Left ventricle myocardium inferior (tissue), 1 donor: ENCODE measurements at regions not wholly inside any gene's neighbourhood (a gene's known extent, or its start where the extent isn't known, plus 50 kb on each side); places are given as distances from the start of the nearest gene placed in this dataset.
"Not testable (repeated sequence)": the region's sequence is repeated elsewhere in the genome, so short reads cannot be mapped to it uniquely, and the experiment has no call there.

ENCODE experiments used
- DNase-seq: peaks from one replicate; pipeline ENCODE4 v3.0.0-alpha.2; 2020
- H3K27ac ChIP-seq: fragments of 200-600 bp; replicated peaks from 2 replicates; pipeline ENCODE4 v1.8.0; 2021
- H3K27me3 ChIP-seq: fragments of 200-600 bp; 2 replicates; pipeline ENCODE4 v1.8.0; 2021; ENCODE audit warnings: low read depth
- H3K36me3 ChIP-seq: fragments of 200-600 bp; 2 replicates; pipeline ENCODE4 v1.8.0; 2021
- H3K4me1 ChIP-seq: fragments of 200-600 bp; 2 replicates; pipeline ENCODE4 v1.8.0; 2021
- H3K4me3 ChIP-seq: fragments of 200-600 bp; 2 replicates; pipeline ENCODE4 v1.8.0; 2021; ENCODE audit warnings: mild to moderate bottlenecking, moderate library complexity
- H3K9me3 ChIP-seq: fragments of 200-600 bp; replicated peaks from 2 replicates; pipeline ENCODE4 v1.8.0; 2021
- intact Hi-C: fragments of 100-400 bp; cut with micrococcal nuclease; formaldehyde crosslinking; loops from one replicate; pipeline ENCODE4 v1.11.0; 2022
- TF ChIP-seq, protein P1 (sequence below): fragments of 200-600 bp; IDR thresholded peaks from 2 replicates; pipeline ENCODE4 v1.8.0; 2021; ENCODE audit warnings: antibody characterized with exemption, mild to moderate bottlenecking, borderline replicate concordance
- donor health status: DM: no; HTN: yes; CAD: no; lungs with severe emphysema.

DNA sequence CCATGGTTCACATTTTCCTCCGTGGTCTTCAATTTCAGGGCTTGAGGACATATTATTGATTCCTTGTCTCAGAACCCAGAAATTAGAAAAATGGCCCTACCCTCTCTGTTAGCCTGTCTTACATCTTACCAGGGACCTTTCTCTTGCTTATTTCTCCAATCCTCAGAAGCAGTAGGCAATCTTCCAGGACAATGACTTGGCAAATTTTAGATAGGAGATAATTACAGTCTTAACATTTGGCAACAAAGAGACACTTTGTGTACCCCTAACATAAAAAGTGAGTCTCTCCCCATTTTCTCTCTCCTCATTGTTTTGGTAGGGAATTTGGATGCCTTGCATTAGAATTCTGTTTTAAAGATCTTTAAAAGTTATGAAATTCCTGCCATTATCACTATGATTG, 778.1 kb upstream of the SLIT2 start:
- no peak for DNase-seq

DNA sequence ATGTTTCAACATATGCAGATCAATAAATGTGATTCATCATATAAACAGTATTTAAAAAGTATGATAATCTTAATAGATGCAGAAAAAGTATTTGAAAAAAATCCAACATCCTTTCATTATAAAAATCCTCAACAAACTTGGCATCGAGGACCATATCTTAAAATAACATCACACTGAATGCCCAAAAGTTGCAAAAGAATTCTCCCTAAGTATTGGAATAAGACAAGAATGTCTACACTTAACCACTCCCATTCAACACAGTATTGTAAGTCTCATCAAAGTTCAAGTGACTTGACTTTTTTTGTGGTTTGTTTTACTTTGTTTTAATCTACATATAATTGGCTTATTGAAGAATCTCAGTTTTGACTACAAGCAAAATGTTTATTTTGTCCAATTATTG, 779.0 kb upstream of the SLIT2 start:
- no peak overlapping the region for H3K4me3 ChIP-seq
- peaks cover 17% of the 10 kb centered on the region for H3K9me3 ChIP-seq
- TF ChIP-seq, protein P1, sequence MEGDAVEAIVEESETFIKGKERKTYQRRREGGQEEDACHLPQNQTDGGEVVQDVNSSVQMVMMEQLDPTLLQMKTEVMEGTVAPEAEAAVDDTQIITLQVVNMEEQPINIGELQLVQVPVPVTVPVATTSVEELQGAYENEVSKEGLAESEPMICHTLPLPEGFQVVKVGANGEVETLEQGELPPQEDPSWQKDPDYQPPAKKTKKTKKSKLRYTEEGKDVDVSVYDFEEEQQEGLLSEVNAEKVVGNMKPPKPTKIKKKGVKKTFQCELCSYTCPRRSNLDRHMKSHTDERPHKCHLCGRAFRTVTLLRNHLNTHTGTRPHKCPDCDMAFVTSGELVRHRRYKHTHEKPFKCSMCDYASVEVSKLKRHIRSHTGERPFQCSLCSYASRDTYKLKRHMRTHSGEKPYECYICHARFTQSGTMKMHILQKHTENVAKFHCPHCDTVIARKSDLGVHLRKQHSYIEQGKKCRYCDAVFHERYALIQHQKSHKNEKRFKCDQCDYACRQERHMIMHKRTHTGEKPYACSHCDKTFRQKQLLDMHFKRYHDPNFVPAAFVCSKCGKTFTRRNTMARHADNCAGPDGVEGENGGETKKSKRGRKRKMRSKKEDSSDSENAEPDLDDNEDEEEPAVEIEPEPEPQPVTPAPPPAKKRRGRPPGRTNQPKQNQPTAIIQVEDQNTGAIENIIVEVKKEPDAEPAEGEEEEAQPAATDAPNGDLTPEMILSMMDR, result no peak
- H3K4me1 ChIP-seq, result no peaks in the 10 kb centered on the region
- no peak overlapping the region for H3K27ac ChIP-seq
- DNase-seq, result no peak
- H3K27me3 ChIP-seq, result no peaks in the 10 kb centered on the region
- H3K36me3 ChIP-seq, result no peaks in the 10 kb centered on the region
- intact Hi-C loops, result no loop called here

More for the DNA sequence above, 778.1 kb upstream of the SLIT2 start:
- Histone ChIP-seq H3K4me3 (no peak overlapping the region), H3K27ac (no peak overlapping the region), H3K27me3 (no peaks in the 10 kb centered on the region), H3K4me1 (no peaks in the 10 kb centered on the region), H3K36me3 (no peaks in the 10 kb centered on the region), H3K9me3 (peaks cover 17% of the 10 kb centered on the region)
- intact Hi-C loops, result no loop called here
- TF ChIP-seq, protein P1, result no peak

DNA sequence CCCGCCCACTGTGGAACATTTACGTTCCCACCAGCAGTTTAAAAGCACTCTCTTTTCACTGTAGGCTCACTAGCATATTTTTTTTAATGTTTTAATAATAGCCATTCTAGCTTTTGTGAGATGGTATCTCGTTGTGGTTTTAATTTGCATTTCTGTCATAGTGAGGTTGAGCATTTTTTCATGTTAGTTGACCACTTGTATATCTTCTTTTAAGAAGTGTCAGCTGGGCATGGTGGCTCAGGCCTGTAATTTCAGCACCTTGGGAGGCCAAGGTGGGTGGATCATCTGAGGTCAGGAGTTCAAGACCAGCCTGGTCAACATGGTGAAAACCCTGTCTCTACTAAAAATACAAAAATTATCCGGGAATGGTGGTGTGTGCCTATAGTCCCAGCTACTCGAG, 781.7 kb upstream of the SLIT2 start:
- H3K36me3 ChIP-seq, H3K27ac ChIP-seq, H3K4me3 ChIP-seq, DNase-seq, H3K4me1 ChIP-seq, intact Hi-C loops, H3K27me3 ChIP-seq: not testable (repeated sequence)
- peaks cover 17% of the 10 kb centered on the region for H3K9me3 ChIP-seq

DNA sequence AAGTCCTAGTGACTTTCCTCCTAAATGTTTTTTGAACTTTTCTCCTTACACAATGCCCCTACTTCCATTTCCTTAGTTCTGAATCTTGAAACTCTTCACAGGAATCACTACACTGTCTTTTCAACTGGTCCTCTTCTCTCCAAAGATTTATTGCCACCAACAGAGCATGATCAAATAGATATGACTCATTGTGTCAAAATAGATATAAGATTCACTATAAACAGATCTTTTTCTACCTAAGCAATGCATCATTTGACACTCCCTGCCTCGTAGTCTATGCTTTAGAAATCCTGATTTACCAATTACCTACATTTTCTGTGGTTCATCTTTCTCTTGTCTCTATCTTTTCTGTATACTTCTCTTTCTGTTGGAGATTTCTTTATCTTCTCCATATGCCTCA, 789.6 kb upstream of the SLIT2 start:
- H3K4me1 ChIP-seq, result no peaks in the 10 kb centered on the region
- H3K27me3 ChIP-seq, result no peaks in the 10 kb centered on the region
- TF ChIP-seq, protein P1, result no peak
- no peak for DNase-seq
- H3K4me3 ChIP-seq, result no peak overlapping the region
- H3K27ac ChIP-seq, result no peak overlapping the region
- intact Hi-C loops, result no loop called here
- H3K36me3 ChIP-seq, result no peaks in the 10 kb centered on the region
- no peaks in the 10 kb centered on the region for H3K9me3 ChIP-seq

DNA sequence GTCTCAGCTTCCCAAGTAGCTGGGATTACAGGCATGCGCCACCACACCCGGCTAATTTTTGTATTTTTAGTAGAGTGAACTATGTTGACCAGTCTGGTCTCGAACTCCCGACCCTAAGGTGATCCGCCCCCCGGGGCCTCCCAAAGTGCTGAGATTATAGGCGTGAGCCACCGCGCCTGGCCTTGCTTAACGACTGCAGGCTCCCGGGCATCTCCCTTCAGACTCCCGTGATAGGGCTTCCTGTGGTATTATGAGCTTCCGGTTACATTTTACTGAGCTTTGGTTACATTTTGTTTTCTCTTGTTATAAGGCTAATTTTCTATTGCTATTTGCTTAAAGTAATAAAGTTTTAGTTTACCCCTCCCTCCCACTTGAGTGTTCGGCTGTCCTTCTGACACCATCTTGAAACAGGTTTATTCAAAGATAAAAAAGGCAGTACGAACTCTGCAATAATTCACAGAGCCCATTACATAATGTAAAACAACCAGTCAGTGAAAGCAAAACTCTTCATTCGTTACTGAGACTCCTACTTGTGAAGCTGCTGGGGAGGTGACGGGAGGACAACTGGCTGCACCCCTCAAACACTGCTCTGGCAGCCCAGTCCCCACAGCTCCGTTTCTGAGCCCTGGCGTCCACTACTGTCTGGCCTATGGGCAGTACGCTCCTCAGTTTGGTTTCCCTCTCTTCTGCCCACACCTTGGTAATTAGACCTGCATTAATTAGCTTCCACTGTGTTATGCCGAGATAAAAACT, 795.7 kb upstream of the SLIT2 start:
- peaks cover 10% of the 10 kb centered on the region for H3K9me3 ChIP-seq
- TF ChIP-seq, protein P1, result no peak
- intact Hi-C loops, result no loop called here

DNA sequence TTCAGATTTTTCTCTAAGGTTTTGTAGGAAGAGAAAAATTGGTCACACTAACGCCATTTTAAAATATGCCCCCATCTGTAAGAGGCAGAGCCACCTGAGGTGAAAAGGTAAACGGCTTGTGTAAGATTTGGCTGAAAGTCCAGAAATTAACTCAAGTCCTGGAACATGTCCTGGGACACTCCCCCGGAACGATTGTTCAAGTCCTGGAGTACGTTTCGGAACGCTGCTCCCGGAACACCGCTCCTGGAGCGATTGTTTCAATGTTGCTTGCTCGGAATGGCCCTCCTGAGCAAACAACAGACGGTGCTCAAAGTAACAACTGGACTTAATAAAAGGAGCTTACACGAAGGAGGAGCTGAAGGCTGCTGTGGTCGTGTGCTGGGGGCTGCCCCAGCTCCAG, 796.5 kb upstream of the SLIT2 start:
- intact Hi-C loops, result no loop called here
- DNase-seq, result no peak
- H3K9me3 ChIP-seq, result peaks cover 18% of the 10 kb centered on the region
- H3K27me3 ChIP-seq, result no peaks in the 10 kb centered on the region
- H3K27ac ChIP-seq, result no peak overlapping the region
- H3K4me3 ChIP-seq, result no peak overlapping the region
- H3K36me3 ChIP-seq, result no peaks in the 10 kb centered on the region
- no peaks in the 10 kb centered on the region for H3K4me1 ChIP-seq
- TF ChIP-seq, protein P1, result no peak

More for the DNA sequence above, 795.7 kb upstream of the SLIT2 start:
- Histone ChIP-seq H3K27me3 (no peaks in the 10 kb centered on the region), H3K36me3 (no peaks in the 10 kb centered on the region), H3K4me3 (no peak overlapping the region), H3K27ac (no peak overlapping the region), H3K4me1 (no peaks in the 10 kb centered on the region)
- no peak for DNase-seq
